GM12892 (cell line): ENCODE measurements at regions not wholly inside any gene's neighbourhood (a gene's known extent, or its start where the extent isn't known, plus 50 kb on each side); places are given as distances from the start of the nearest gene placed in this dataset.

ENCODE experiments used
- POLR2A ChIP-seq: IDR thresholded peaks from 2 replicates; pipeline ENCODE4 v1.6.1; 2011; ENCODE audit warnings: low read depth, low read length, control low read depth
- POLR2AphosphoS5 ChIP-seq: IDR thresholded peaks from 2 replicates; pipeline ENCODE4 v1.6.1; 2011; ENCODE audit warnings: low read depth, low read length, control low read depth

GRCh38 chr20:24792641-24793495 lies 156.2 kb upstream of the CST7 start:
- TF ChIP-seq POLR2A (no peak), POLR2AphosphoS5 (no peak)
